NOMO-1 (cell line): ENCODE measurements at regions not wholly inside any gene's neighbourhood (a gene's known extent, or its start where the extent isn't known, plus 50 kb on each side); places are given as distances from the start of the nearest gene placed in this dataset.
"Not testable (repeated sequence)": the region's sequence is repeated elsewhere in the genome, so short reads cannot be mapped to it uniquely, and the experiment has no call there.

ENCODE experiments used
- DNase-seq, 2 experiments: peaks; one replicate each; lab custom pipeline; 2025; ENCODE audit not compliant: unreplicated experiment in 2 of 2; lab: John Stamatoyannopoulos, UW

- DNase-seq = no peak
Measured at GRCh38 chr3:16707260-16707659, 102.0 kb upstream of the DAZL start.

DNA sequence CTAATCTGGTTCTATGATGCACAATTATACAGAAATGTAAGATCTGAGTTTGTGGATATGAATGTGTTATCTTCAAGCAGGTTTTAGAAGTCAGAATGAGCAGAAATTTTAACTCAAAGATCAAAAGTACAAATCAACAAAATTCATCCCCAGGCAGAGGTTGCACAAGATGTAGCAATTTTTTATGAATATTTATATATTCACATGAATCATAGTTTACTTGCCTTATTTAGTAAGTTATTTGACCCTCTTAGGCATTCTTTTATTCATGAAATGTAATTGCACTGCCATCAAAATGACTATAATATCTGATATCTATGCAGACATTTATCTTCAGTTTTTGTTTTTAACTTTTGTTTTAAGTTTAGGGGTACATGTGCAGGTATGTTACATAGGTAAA, 103.1 kb upstream of the DAZL start:
- no peak for DNase-seq

DNA sequence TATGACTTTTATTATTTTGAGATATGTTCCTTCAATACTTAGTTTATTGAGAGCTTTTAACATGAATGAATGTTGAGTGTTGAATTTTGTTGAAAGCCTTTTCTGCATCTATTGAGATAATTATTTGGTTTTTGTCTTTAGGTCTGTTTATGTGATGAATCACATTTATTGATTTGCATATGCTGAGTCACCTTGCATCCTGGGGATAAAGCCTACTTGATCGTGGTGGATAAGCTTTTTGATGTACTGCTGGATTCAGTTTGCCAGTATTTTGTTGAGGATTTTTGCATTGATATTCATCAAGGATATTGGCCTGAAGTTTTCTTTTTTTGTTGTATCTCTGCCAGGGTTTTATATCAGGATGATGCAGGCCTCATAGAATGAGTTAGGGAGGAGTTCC, 106.5 kb upstream of the DAZL start:
- DNase-seq = not testable (repeated sequence)

- DNase-seq = no peak
Measured at GRCh38 chr3:16715281-16715680, 110.1 kb upstream of the DAZL start.

- no peak for DNase-seq
Measured at GRCh38 chr3:16719426-16719825, 114.2 kb upstream of the DAZL start.

DNA sequence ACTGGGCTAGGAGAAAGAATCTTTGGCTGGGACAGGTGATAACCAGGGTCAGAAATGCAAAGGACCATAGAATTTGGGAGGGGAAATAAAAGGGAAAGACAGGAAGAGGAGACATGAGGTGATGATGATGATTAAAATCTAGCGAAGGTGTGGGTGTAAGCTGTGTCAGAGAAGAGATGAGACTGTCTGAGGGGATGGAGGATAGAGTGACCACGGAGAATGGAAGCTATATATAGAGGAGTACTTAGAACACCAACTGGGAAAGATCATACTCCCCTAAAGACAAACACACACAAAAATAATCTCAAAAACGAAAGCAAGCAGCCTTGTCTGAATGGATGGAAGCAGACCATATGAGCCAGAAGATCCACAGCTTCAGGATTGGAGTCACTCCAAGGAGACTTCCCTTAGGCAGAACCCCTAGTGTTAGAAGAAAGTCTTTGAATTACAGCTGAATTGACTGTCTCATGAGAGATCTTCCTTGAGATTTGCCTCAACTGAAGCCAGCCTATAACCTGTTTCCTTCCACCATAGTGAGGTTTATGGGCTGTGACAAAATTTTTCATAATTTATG, 115.2 kb upstream of the DAZL start:
- DNase-seq = no peak

- no peak for DNase-seq
Measured at GRCh38 chr3:16721494-16721893, 116.3 kb upstream of the DAZL start.

DNA sequence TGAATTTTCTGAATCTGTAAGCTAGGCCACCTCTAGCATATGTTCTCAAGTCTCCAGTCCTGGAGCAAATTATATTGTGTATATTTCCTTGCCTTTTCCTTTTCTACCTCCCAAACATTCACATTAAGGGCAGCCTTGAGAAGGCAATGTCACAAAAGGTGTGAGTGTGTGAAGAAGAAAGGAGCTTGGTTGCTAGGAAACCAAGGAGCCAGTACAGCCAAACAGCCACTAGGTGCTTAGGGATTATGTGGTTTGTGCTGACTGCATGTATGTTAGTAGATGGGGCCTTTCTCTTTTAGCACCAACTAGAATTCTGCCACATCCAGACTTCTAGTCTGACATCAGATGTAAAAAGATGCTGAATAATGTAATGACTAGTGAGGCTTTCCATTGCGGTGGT, 118.8 kb upstream of the DAZL start:
- DNase-seq = no peak

DNA sequence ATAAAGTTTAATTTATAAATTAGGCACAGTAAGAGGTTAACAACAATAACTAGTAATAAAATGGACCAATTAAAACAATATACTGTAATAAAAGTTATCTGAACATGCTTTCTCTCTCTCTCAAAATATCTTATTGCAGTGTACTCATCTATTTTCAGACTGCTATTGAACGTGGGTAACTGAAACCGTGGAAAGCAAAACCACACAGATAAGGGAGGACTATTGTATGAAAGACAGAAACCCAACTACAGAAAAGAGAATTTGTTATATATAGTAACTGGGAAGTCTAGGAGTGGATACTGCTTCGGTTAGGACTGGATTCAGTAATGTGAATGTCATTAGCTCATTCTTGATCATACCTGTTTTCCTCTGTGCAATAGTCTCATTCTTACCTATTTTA, 119.3 kb upstream of the DAZL start:
- no peak for DNase-seq

DNA sequence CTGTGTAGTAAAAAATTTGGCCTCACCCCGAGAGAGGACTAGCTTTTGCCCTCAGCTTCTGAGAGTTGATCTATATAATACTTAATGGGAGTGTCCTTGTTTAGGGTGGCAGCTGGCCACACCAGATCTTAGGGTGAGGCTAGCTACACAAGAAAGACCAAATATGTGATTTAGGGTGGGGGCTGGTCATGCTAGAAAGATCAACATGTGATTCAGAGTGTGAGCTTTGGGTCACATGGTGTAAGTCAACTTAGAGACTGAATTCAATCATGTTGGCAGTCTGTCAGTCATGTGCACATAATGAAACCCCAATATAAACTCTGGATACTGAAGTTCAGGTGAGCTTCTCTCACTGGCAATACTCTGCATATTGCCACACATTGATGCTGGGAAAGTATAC, 120.7 kb upstream of the DAZL start:
- no peak for DNase-seq

DNA sequence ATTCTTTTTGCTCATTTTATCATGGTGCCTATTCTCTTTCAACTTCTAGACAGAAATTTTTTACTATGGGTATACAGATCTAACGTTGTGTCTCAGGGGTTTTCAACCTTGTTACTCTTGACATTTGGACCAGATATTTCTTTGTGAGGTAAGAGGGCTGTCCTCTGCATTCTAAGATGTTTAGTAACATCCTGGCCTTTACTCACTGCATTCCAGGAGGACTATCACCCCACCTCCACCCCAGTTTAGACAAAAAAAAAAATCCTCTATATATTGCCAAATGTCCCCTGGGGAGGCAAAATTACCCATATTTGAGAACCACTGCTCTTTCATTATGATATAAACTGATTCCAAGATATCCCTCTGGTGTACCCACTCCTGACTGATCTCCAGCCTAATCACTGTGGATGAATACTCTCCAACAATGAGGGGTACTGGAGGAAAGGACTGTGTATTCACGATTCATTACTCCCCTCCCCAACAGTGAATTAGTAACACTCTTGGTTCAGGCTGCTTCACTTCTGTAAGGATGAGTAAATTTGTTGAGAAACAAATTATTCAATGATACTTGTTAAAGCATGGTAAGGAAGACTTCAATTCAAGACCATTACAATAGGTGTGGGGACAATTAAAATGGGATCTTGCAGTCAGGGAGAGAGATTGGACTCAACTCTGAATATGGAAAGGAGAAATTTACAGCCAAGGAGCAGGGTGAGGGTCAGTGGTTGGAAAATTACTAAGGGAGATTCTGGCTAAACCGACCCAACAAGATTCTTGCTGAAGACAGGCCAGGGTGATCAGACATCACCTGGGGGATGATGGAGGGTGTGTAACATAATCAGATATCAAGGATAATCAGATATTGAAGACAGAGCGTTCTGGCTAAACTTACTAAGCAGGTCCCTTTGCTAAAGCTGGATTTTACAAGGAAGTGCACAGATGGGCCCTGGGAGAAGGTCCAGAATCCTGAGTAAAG, 123.8 kb upstream of the DAZL start:
- DNase-seq = no peak

GRCh38 chr3:16738451-16738850, 133.2 kb upstream of the DAZL start:
- no peak for DNase-seq

GRCh38 chr3:16739541-16740105, 134.4 kb upstream of the DAZL start:
- no peak for DNase-seq

- DNase-seq = no peak
Measured at GRCh38 chr3:16740515-16740914, 135.3 kb upstream of the DAZL start.

- no peak for DNase-seq
Measured at GRCh38 chr3:16741103-16741758, 136.0 kb upstream of the DAZL start.

DNA sequence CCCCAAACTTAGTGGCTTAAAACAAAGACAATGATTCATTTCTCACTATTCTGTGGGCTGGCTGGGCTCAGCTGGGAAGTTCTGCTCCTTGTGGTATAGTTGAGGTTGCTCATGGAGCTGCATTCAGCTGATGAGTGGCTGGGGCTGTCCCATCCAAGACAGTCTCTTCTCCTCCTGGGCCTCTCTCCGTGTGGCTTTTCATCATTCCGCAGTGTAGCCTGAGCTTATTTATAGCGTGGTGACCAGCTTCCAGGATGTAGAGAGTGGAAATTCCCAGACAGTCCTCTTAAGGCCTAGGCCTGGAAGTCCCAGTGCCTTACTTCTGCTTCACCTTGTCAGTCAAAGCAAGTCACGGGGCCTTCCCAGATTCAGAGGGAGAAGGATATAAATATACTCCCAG, 136.7 kb upstream of the DAZL start:
- no peak for DNase-seq

DNA sequence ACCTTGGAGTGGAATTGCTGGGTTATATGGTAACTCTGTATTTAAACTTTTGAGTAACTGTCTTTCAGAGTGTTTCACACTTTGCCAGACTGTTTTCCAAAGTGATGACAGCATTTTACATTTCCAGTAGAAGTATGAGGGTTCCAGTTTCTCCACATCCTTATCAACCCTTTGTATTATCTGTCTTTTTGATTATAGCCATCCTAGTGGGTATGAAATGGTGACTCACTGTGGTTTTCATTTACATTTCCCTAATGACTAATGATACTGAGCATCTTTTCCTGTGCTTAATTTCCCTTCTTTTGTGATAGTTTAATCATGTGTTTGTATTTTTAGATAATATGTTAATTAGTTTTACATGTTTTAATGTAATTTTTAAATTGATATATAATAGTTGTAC, 138.1 kb upstream of the DAZL start:
- no peak for DNase-seq

DNA sequence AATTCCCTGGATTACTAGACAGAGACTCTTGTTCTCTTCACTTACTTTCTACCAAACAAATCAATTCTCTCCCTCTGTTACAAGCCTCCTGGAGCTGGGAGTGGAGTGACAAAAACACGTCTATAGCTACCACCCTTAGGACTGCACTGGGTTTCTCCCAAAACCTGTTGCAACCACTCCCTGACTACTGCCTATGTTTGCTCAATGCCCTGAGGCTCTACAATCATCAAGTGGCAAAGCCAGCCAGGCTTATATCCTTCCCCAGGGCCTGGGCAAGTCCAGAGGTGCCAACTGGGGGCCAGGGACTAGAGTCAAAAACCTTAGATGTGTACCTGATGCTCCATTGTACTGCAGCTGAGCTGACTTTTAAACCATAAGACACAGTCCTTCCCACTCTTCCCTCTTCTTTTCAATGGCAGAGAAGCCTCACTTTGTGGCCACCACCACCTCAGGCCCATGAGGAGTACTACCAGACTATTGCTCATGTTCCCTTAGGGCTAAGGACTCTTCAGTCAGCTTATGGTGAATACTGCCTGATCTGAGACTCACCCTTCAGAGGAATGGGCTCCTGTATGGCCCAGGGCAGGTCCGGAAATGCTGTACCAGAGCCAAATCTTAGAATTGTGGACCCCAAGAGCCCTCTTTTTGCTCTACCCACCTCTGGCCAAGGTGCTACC, 125.4 kb upstream of the PLCL2 start:
- no peak for DNase-seq

- DNase-seq = no peak
Measured at GRCh38 chr3:16761571-16761970, 123.2 kb upstream of the PLCL2 start.

GRCh38 chr3:16765661-16766060, 119.1 kb upstream of the PLCL2 start:
- DNase-seq = no peak

- DNase-seq = no peak
Measured at GRCh38 chr3:16767006-16767405, 117.7 kb upstream of the PLCL2 start.
